NCI-H2196 treated with DMSO at 0.1 percent for 48 hours (cell line): ENCODE measurements at regions not wholly inside any gene's neighbourhood (a gene's known extent, or its start where the extent isn't known, plus 50 kb on each side); places are given as distances from the start of the nearest gene placed in this dataset.

Experiments used
- DNase-seq: peaks from one replicate; lab custom pipeline; 2025; ENCODE audit not compliant: unreplicated experiment; lab: John Stamatoyannopoulos, UW

- DNase-seq, result no peak
Measured at GRCh38 chr9:96089452-96090085, 212.4 kb downstream of the HSD17B3 start.

- no peak for DNase-seq
Measured at GRCh38 chr9:96088510-96088909, 213.0 kb downstream of the ERCC6L2 start.

GRCh38 chr9:96087669-96088299, 212.3 kb downstream of the ERCC6L2 start:
- no peak for DNase-seq

- DNase-seq, result no peak
Measured at GRCh38 chr9:96086936-96087571, 211.6 kb downstream of the ERCC6L2 start.

- no peak for DNase-seq
Measured at GRCh38 chr9:96085491-96086143, 210.1 kb downstream of the ERCC6L2 start.

- no peak for DNase-seq
Measured at GRCh38 chr9:96084331-96084734, 208.8 kb downstream of the ERCC6L2 start.

GRCh38 chr9:96082516-96083232, 207.2 kb downstream of the ERCC6L2 start:
- DNase-seq, result no peak

- no peak for DNase-seq
Measured at GRCh38 chr9:96080364-96080763, 204.9 kb downstream of the ERCC6L2 start.

GRCh38 chr9:96079779-96080178, 204.3 kb downstream of the ERCC6L2 start:
- DNase-seq, result no peak

GRCh38 chr9:96078897-96079490, 203.5 kb downstream of the ERCC6L2 start:
- no peak for DNase-seq

- DNase-seq, result no peak
Measured at GRCh38 chr9:96075757-96076156, 200.3 kb downstream of the ERCC6L2 start.

GRCh38 chr9:96075111-96075510, 199.6 kb downstream of the ERCC6L2 start:
- DNase-seq, result no peak

- no peak for DNase-seq
Measured at GRCh38 chr9:96073531-96074480, 198.3 kb downstream of the ERCC6L2 start.

GRCh38 chr9:96072930-96073329, 197.4 kb downstream of the ERCC6L2 start:
- no peak for DNase-seq

- DNase-seq, result no peak
Measured at GRCh38 chr9:96071815-96072124, 196.3 kb downstream of the ERCC6L2 start.

- DNase-seq, result no peak
Measured at GRCh38 chr9:96071076-96071814, 195.8 kb downstream of the ERCC6L2 start.

GRCh38 chr9:96069629-96070220, 194.2 kb downstream of the ERCC6L2 start:
- DNase-seq, result no peak

GRCh38 chr9:96068511-96068910, 193.0 kb downstream of the ERCC6L2 start:
- no peak for DNase-seq

GRCh38 chr9:96067600-96067999, 192.1 kb downstream of the ERCC6L2 start:
- no peak for DNase-seq
